H1 (cell line): ENCODE measurements at regions not wholly inside any gene's neighbourhood (a gene's known extent, or its start where the extent isn't known, plus 50 kb on each side); places are given as distances from the start of the nearest gene placed in this dataset.

ENCODE experiments used
- CTCF ChIA-PET: fragments of 300-600 bp; sonication (Branson Sonifier 250); formaldehyde crosslinking; loops from one replicate; lab custom pipeline; 2021; ENCODE audit not compliant: partially characterized antibody; lab: Charles Lee
- POLR2A ChIA-PET: fragments of 300-600 bp; sonication (Branson Sonifier 250); formaldehyde crosslinking; loops from one replicate; lab custom pipeline; 2021; ENCODE audit warnings: inconsistent platforms; ENCODE audit not compliant: partially characterized antibody; lab: Charles Lee
- DNase-seq, 2 experiments: peaks; one replicate each; pipeline versions ENCODE4 v3.0.0 to v3.0.0-alpha.2; 2010 to 2022; ENCODE audit warnings: low spot score in 2 of 2, low read depth in 1 of 2, mixed read lengths in 1 of 2
- FAIRE-seq: peaks from 2 replicates; lab custom pipeline; 2011; peaks lifted over from hg19 to GRCh38; lab: Jason Lieb, UNC
- H2AFZ ChIP-seq: 2 replicates; pipeline ENCODE4 v1.8.1; 2012; ENCODE audit warnings: low read length, inconsistent platforms
- H2AK5ac ChIP-seq: 2 replicates; pipeline ENCODE4 v1.6.1; 2013; ENCODE audit warnings: low read depth, low read length
- H2BK120ac ChIP-seq: replicated peaks from 2 replicates; pipeline ENCODE3; 2013; ENCODE audit warnings: low read depth, low read length, inconsistent platforms
- H2BK12ac ChIP-seq: 2 replicates; pipeline ENCODE4 v1.6.1; 2013; ENCODE audit warnings: low read depth, low read length
- H2BK15ac ChIP-seq: 2 replicates; pipeline ENCODE4 v1.6.1; 2013; ENCODE audit warnings: low read length
- H2BK20ac ChIP-seq: 2 replicates; pipeline ENCODE4 v1.6.1; 2013; ENCODE audit warnings: low read length
- H2BK5ac ChIP-seq: 2 replicates; pipeline ENCODE4 v1.6.1; 2013; ENCODE audit warnings: low read depth, low read length
- H3K14ac ChIP-seq: 2 replicates; pipeline ENCODE4 v1.6.1; 2013; ENCODE audit warnings: inconsistent platforms; ENCODE audit not compliant: insufficient read length
- H3K18ac ChIP-seq: 2 replicates; pipeline ENCODE4 v1.6.1; 2013; ENCODE audit warnings: low read length; ENCODE audit errors: extremely low read depth
- H3K23ac ChIP-seq: 2 replicates; pipeline ENCODE4 v1.6.1; 2013; ENCODE audit warnings: inconsistent platforms; ENCODE audit not compliant: insufficient read length
- H3K23me2 ChIP-seq: 2 replicates; pipeline ENCODE4 v1.6.1; 2013; ENCODE audit warnings: low read depth, low read length
- H3K27ac ChIP-seq: 2 replicates; pipeline ENCODE4 v1.6.1; 2011; ENCODE audit warnings: low read depth, low read length, inconsistent platforms
- H3K27me3 ChIP-seq, 4 experiments: replicated peaks in 1 of 4; 1 replicate in 1 of 4; 2 replicates in 3 of 4; pipeline versions ENCODE4 v1.6.1 to v1.8.1; 2011 to 2013; ENCODE audit warnings: low read length in 3 of 4, mild to moderate bottlenecking in 3 of 4, inconsistent platforms in 2 of 4, mixed read lengths in 2 of 4, moderate library complexity in 1 of 4; ENCODE audit not compliant: control insufficient read depth in 3 of 4, insufficient read depth in 3 of 4; ENCODE audit errors: extremely low read depth in 1 of 4
- H3K36me3 ChIP-seq, 4 experiments: 2 replicates each; pipeline versions ENCODE4 v1.6.1 to v1.8.1; 2011 to 2013; ENCODE audit warnings: mild to moderate bottlenecking in 4 of 4, low read length in 3 of 4, moderate library complexity in 2 of 4, control low read depth in 1 of 4, inconsistent platforms in 1 of 4; ENCODE audit not compliant: insufficient read depth in 4 of 4, control insufficient read depth in 2 of 4
- H3K4ac ChIP-seq: replicated peaks from 2 replicates; pipeline ENCODE3; 2013; ENCODE audit warnings: low read length, low read depth, mixed read lengths, inconsistent platforms; ENCODE audit not compliant: insufficient read length
- H3K4me1 ChIP-seq, 4 experiments: replicated peaks in 1 of 4; 1 replicate in 1 of 4; 2 replicates in 3 of 4; pipeline versions ENCODE4 v1.6.1 to v1.8.1; 2011 to 2013; ENCODE audit warnings: low read length in 3 of 4, inconsistent platforms in 2 of 4, mixed read lengths in 1 of 4; ENCODE audit not compliant: insufficient read depth in 4 of 4, control insufficient read depth in 3 of 4
- H3K4me2 ChIP-seq, 2 experiments: 2 replicates each; pipeline versions ENCODE4 v1.6.1 to v1.8.1; 2011 to 2013; ENCODE audit warnings: low read depth in 2 of 2, low read length in 2 of 2, control low read depth in 1 of 2, inconsistent platforms in 1 of 2, mild to moderate bottlenecking in 1 of 2; ENCODE audit not compliant: insufficient read depth in 1 of 2
- H3K4me3 ChIP-seq, 4 experiments: fragments of 200-600, 300-600 bp in 1 of 4; sonication (generic), shearing (Covaris generic), sonication (Bioruptor Twin) in 1 of 4; 2 replicates each; pipeline versions ENCODE4 v1.5.1 to v1.8.1; 2011 to 2016; ENCODE audit warnings: low read length in 4 of 4, low read depth in 3 of 4, control low read depth in 2 of 4, inconsistent platforms in 2 of 4, mild to moderate bottlenecking in 2 of 4, mixed read lengths in 1 of 4, moderate library complexity in 1 of 4; ENCODE audit not compliant: insufficient read depth in 2 of 4; ENCODE audit errors: extremely low read depth in 1 of 4
- H3K56ac ChIP-seq: replicated peaks from 2 replicates; pipeline ENCODE3; 2013; ENCODE audit warnings: low read depth, mild to moderate bottlenecking, mixed read lengths, low read length, inconsistent platforms; ENCODE audit not compliant: insufficient read length
- H3K79me1 ChIP-seq: 2 replicates; pipeline ENCODE4 v1.6.1; 2013; ENCODE audit warnings: low read depth, low read length, control low read depth
- H3K79me2 ChIP-seq, 2 experiments: 2 replicates each; pipeline versions ENCODE4 v1.6.1 to v1.8.1; 2012 to 2013; ENCODE audit warnings: low read length in 2 of 2, mild to moderate bottlenecking in 2 of 2, inconsistent platforms in 1 of 2; ENCODE audit not compliant: insufficient read depth in 2 of 2, control insufficient read depth in 1 of 2
- H3K9ac ChIP-seq, 4 experiments: replicated peaks in 1 of 4; 1 replicate in 1 of 4; 2 replicates in 3 of 4; pipeline versions ENCODE4 v1.6.1 to v1.8.1; 2011 to 2013; ENCODE audit warnings: low read depth in 3 of 4, low read length in 3 of 4, control low read depth in 2 of 4, mild to moderate bottlenecking in 2 of 4, moderate library complexity in 2 of 4, inconsistent platforms in 1 of 4; ENCODE audit errors: extremely low read depth in 1 of 4
- H3K9me3 ChIP-seq, 2 experiments: 2 replicates each; pipeline versions ENCODE4 v1.6.1 to v1.8.1; 2012 to 2013; ENCODE audit warnings: mild to moderate bottlenecking in 2 of 2, moderate library complexity in 2 of 2, control low read depth in 1 of 2, inconsistent platforms in 1 of 2, low read depth in 1 of 2, low read length in 1 of 2, mixed read lengths in 1 of 2; ENCODE audit not compliant: insufficient read depth in 2 of 2
- H4K20me1 ChIP-seq, 2 experiments: replicated peaks in 1 of 2; 2 replicates each; pipeline versions ENCODE3 to v1.8.1; 2011 to 2013; ENCODE audit warnings: inconsistent platforms in 2 of 2, low read length in 2 of 2, mild to moderate bottlenecking in 1 of 2; ENCODE audit not compliant: insufficient read depth in 2 of 2, control insufficient read depth in 1 of 2
- H4K5ac ChIP-seq: 2 replicates; pipeline ENCODE4 v1.6.1; 2013; ENCODE audit warnings: low read length, low read depth, mixed read lengths, inconsistent platforms; ENCODE audit not compliant: insufficient read length
- H4K8ac ChIP-seq: 2 replicates; pipeline ENCODE4 v1.8.0; 2013; ENCODE audit warnings: mild to moderate bottlenecking, moderate library complexity, low read length, inconsistent platforms; ENCODE audit not compliant: insufficient read depth; ENCODE audit errors: extremely low read depth
- H4K91ac ChIP-seq: replicated peaks from 2 replicates; pipeline ENCODE3; 2013; ENCODE audit warnings: low read length, mixed read lengths, inconsistent platforms; ENCODE audit not compliant: insufficient read length
- BACH1 ChIP-seq: IDR thresholded peaks from 2 replicates; pipeline ENCODE4 v1.6.1; 2012; ENCODE audit warnings: low read length, improper control_type of control experiment
- FOSL1 ChIP-seq: IDR thresholded peaks from 2 replicates; pipeline ENCODE4 v1.6.1; 2011; ENCODE audit warnings: mild to moderate bottlenecking, low read depth, low read length, moderate library complexity; ENCODE audit not compliant: insufficient read depth
- GTF2F1 ChIP-seq: IDR thresholded peaks from 2 replicates; pipeline ENCODE4 v1.6.1; 2012; ENCODE audit warnings: low read depth, low read length, improper control_type of control experiment, borderline replicate concordance
- POLR2A ChIP-seq, 2 experiments: IDR thresholded peaks; 1 replicate in 1 of 2; 2 replicates in 1 of 2; pipeline ENCODE4 v1.6.1; 2011; ENCODE audit warnings: low read depth in 2 of 2, low read length in 2 of 2, mild to moderate bottlenecking in 2 of 2; ENCODE audit errors: control extremely low read depth in 1 of 2
- POLR2AphosphoS5 ChIP-seq: IDR thresholded peaks from 2 replicates; pipeline ENCODE4 v1.6.1; 2011; ENCODE audit warnings: low read depth, low read length
- RAD21 ChIP-seq, 2 experiments: IDR thresholded peaks in 1 of 2; conservative IDR thresholded peaks in 1 of 2; 2 replicates each; pipeline ENCODE4 v1.6.1; 2011; ENCODE audit warnings: low read depth in 2 of 2, low read length in 2 of 2, improper control_type of control experiment in 1 of 2, inconsistent platforms in 1 of 2, mild to moderate bottlenecking in 1 of 2, moderate library complexity in 1 of 2
- RNF2 ChIP-seq: fragments of 200-900, 300-1000 bp; sonication (generic); IDR thresholded peaks from 2 replicates; pipeline ENCODE4 v1.7.1; 2016; ENCODE audit warnings: borderline replicate concordance, low read depth, mild to moderate bottlenecking, antibody characterized with exemption, low read length; ENCODE audit not compliant: poor library complexity, severe bottlenecking; ENCODE audit errors: missing control alignments
- SIRT6 ChIP-seq: IDR thresholded peaks from one replicate; pipeline ENCODE4 v1.7.1; 2012; ENCODE audit warnings: low read length, inconsistent platforms
- SP4 ChIP-seq: IDR thresholded peaks from 2 replicates; pipeline ENCODE4 v1.6.1; 2012; ENCODE audit warnings: low read length, inconsistent platforms
- TCF12 ChIP-seq: IDR thresholded peaks from 2 replicates; pipeline ENCODE4 v1.6.1; 2011; ENCODE audit warnings: low read depth, mild to moderate bottlenecking, low read length
- WGBS, 2 experiments: shearing (Covaris generic) in 1 of 2; methylation state at CpG; one replicate each; pipeline versions ENCODE4 v1.1.6 to v1.1.7; 2013 to 2015; ENCODE audit warnings: low lambda C conversion rate in 2 of 2, mixed read lengths in 2 of 2, inconsistent platforms in 1 of 2, low coverage in 1 of 2, missing lambda C conversion rate in 1 of 2; ENCODE audit not compliant: insufficient replicate concordance in 2 of 2, insufficient coverage in 1 of 2, insufficient read length in 1 of 2; ENCODE audit errors: extremely low coverage in 1 of 2, missing lambda C conversion rate in 1 of 2; 5-methylcytosine and 5-hydroxymethylcytosine counted together

DNA sequence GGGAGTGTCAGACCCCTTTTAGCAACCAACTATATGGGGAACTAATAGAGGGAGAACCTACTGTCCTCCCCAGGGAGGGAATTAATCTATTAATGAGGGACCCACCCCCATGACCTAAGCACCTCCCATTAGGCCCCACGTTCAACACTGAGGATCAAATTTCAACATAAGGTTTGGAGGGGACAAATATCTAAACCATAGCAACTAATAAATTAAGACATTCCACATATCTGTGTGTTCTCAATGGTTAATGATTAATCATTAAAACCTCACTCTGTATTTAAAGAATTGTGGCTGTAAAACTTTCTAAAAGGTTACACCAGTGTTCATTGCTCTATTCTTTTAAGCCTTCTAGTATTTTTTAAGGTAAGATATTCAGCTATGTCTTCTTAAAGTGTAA is 500.4 kb upstream of the SULF2 start:
- no peaks in the 10 kb centered on the region for H4K20me1 ChIP-seq
- ChIA-PET CTCF (interaction anchor here (1.2 kb wide), 1 partner anchor 93 kb away, joined by 3 read pairs; no protein-coding TSS in a partner anchor), POLR2A (interaction anchor here (1.5 kb wide), 1 partner anchor 10 kb away, joined by 4 read pairs; no protein-coding TSS in a partner anchor)
- no peak overlapping the region for H2AK5ac ChIP-seq
- DNase-seq: no peak
- H3K4me2 ChIP-seq: no peak overlapping the region
- FAIRE-seq: no peak
- no peak overlapping the region for H3K4me3 ChIP-seq
- H3K4me1 ChIP-seq: peaks cover 0 to 3% (median under 1%) of the 10 kb centered on the region in 4 experiments; a peak in 3 of 7 replicates
- H2BK12ac ChIP-seq: no peak overlapping the region
- H4K91ac ChIP-seq: no peak overlapping the region
- no peak overlapping the region for H2BK15ac ChIP-seq
- H4K8ac ChIP-seq: no peak overlapping the region
- H3K36me3 ChIP-seq: no peaks in the 10 kb centered on the region
- no peaks in the 10 kb centered on the region for H3K79me1 ChIP-seq
- H2AFZ ChIP-seq: no peak overlapping the region
- H4K5ac ChIP-seq: no peak overlapping the region
- H3K14ac ChIP-seq: no peak overlapping the region
- H3K27ac ChIP-seq: no peak overlapping the region
- WGBS, 2 experiments: 28% methylated on average over 1 of the region's 1 CpG; no CpG with 5 or more reads in 1 of the 2 experiments
- no peak overlapping the region for H3K9ac ChIP-seq
- H3K56ac ChIP-seq: no peak overlapping the region
- H2BK20ac ChIP-seq: no peak overlapping the region
- H3K23me2 ChIP-seq: no peaks in the 10 kb centered on the region
- no peak overlapping the region for H2BK120ac ChIP-seq
- H3K23ac ChIP-seq: no peak overlapping the region
- no peak overlapping the region for H2BK5ac ChIP-seq
- H3K9me3 ChIP-seq: no peaks in the 10 kb centered on the region
- H3K79me2 ChIP-seq: no peaks in the 10 kb centered on the region
- no peak overlapping the region for H3K4ac ChIP-seq
- no peak for TF ChIP-seq BACH1
- TF ChIP-seq SIRT6: no peak
- TF ChIP-seq RNF2: no peak
- no peak for TF ChIP-seq POLR2AphosphoS5
- no peak for TF ChIP-seq RAD21 (IDR thresholded peaks at IDR 0.05 in 1 of 2, conservative IDR thresholded peaks at IDR 0.05 in 1 of 2; ENCODE audit: low read depth in 2 of 2, low read length in 2 of 2)
- no peak for TF ChIP-seq POLR2A (IDR thresholded peaks at IDR 0.05; ENCODE audit: control extremely low read depth in 1 of 2, low read depth in 2 of 2, low read length in 2 of 2)
- TF ChIP-seq FOSL1: no peak
- TF ChIP-seq SP4: no peak
- TF ChIP-seq TCF12: no peak
- TF ChIP-seq GTF2F1: no peak
- H3K18ac ChIP-seq: 0 out of 2 replicates have a peak overlapping the region, but pooled peaks have one; percentile 40
- H3K27me3 ChIP-seq: no peaks in the 10 kb centered on the region
